Stimulated activated CD8-positive, alpha-beta memory T cell treated with anti-CD3 and anti-CD28 coated beads, Interleukin-12 subunit alpha, Interleukin-12 subunit beta, amount 100 ng/mL, for 4 hours (primary cell): ENCODE measurements at regions not wholly inside any gene's neighbourhood (a gene's known extent, or its start where the extent isn't known, plus 50 kb on each side); places are given as distances from the start of the nearest gene placed in this dataset.
"Not testable (repeated sequence)": the region's sequence is repeated elsewhere in the genome, so short reads cannot be mapped to it uniquely, and the experiment has no call there.

Experiments used
- DNase-seq: peaks from one replicate; pipeline ENCODE4 v3.0.0-alpha.2; 2020; ENCODE audit warnings: low read depth

- not testable (repeated sequence) for DNase-seq
Measured at GRCh38 chr1:53399370-53400133, 59.6 kb upstream of the DMRTB1 start.

GRCh38 chr1:53400761-53401674, 58.2 kb upstream of the DMRTB1 start:
- DNase-seq: no peak

GRCh38 chr1:53401813-53402745, 57.1 kb upstream of the DMRTB1 start:
- no peak for DNase-seq

GRCh38 chr1:53402891-53403655, 56.1 kb upstream of the DMRTB1 start:
- DNase-seq: no peak

GRCh38 chr1:53405737-53406136, 53.5 kb upstream of the DMRTB1 start:
- DNase-seq: no peak

- DNase-seq: no peak
Measured at GRCh38 chr1:53406551-53407235, 52.5 kb upstream of the DMRTB1 start.

GRCh38 chr1:53408013-53408754, 51.0 kb upstream of the DMRTB1 start:
- no peak for DNase-seq

GRCh38 chr1:53408755-53409129, 50.5 kb upstream of the DMRTB1 start:
- no peak for DNase-seq

GRCh38 chr1:53409233-53409632, 50.0 kb upstream of the DMRTB1 start:
- no peak for DNase-seq
